BE2C (cell line): ENCODE measurements at regions not wholly inside any gene's neighbourhood (a gene's known extent, or its start where the extent isn't known, plus 50 kb on each side); places are given as distances from the start of the nearest gene placed in this dataset.

ENCODE experiments used
- DNase-seq: peaks from one replicate; pipeline ENCODE4 v3.0.0-alpha.2; 2020
- H3K27me3 ChIP-seq: fragments of 250-450 bp; sonication (Bioruptor Pico); 2 replicates; pipeline ENCODE4 v1.5.1; 2020; ENCODE audit warnings: mild to moderate bottlenecking
- H3K36me3 ChIP-seq: fragments of 250-450 bp; sonication (Bioruptor Pico); 2 replicates; pipeline ENCODE4 v1.5.1; 2020; ENCODE audit warnings: mild to moderate bottlenecking
- H3K4me1 ChIP-seq: fragments of 250-450 bp; sonication (Bioruptor Pico); 2 replicates; pipeline ENCODE4 v1.5.1; 2020
- H3K4me3 ChIP-seq: 2 replicates; pipeline ENCODE4 v1.5.1; 2011; ENCODE audit warnings: low read depth, low read length
- H3K9me3 ChIP-seq: fragments of 250-450 bp; sonication (Bioruptor Pico); 2 replicates; pipeline ENCODE4 v1.5.1; 2020
- TF ChIP-seq, protein P1 (sequence below): IDR thresholded peaks from 2 replicates; pipeline ENCODE4 v1.5.1; 2012; ENCODE audit warnings: mild to moderate bottlenecking, low read depth, low read length

- no peak overlapping the region for H3K4me3 ChIP-seq
- H3K27me3 ChIP-seq, result no peaks in the 10 kb centered on the region
- no peaks in the 10 kb centered on the region for H3K9me3 ChIP-seq
- DNase-seq, result no peak
- TF ChIP-seq, protein P1, sequence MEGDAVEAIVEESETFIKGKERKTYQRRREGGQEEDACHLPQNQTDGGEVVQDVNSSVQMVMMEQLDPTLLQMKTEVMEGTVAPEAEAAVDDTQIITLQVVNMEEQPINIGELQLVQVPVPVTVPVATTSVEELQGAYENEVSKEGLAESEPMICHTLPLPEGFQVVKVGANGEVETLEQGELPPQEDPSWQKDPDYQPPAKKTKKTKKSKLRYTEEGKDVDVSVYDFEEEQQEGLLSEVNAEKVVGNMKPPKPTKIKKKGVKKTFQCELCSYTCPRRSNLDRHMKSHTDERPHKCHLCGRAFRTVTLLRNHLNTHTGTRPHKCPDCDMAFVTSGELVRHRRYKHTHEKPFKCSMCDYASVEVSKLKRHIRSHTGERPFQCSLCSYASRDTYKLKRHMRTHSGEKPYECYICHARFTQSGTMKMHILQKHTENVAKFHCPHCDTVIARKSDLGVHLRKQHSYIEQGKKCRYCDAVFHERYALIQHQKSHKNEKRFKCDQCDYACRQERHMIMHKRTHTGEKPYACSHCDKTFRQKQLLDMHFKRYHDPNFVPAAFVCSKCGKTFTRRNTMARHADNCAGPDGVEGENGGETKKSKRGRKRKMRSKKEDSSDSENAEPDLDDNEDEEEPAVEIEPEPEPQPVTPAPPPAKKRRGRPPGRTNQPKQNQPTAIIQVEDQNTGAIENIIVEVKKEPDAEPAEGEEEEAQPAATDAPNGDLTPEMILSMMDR, result no peak
- no peaks in the 10 kb centered on the region for H3K4me1 ChIP-seq
- H3K36me3 ChIP-seq, result no peaks in the 10 kb centered on the region
Measured at GRCh38 chr2:151098841-151099240, 162.8 kb downstream of the RBM43 start.

- Histone ChIP-seq H3K9me3 (no peaks in the 10 kb centered on the region), H3K27me3 (no peaks in the 10 kb centered on the region), H3K36me3 (no peaks in the 10 kb centered on the region), H3K4me3 (no peak overlapping the region), H3K4me1 (no peaks in the 10 kb centered on the region)
- DNase-seq, result no peak
- TF ChIP-seq, protein P1, result no peak
Measured at GRCh38 chr2:151097895-151098294, 163.8 kb downstream of the RBM43 start.

DNA sequence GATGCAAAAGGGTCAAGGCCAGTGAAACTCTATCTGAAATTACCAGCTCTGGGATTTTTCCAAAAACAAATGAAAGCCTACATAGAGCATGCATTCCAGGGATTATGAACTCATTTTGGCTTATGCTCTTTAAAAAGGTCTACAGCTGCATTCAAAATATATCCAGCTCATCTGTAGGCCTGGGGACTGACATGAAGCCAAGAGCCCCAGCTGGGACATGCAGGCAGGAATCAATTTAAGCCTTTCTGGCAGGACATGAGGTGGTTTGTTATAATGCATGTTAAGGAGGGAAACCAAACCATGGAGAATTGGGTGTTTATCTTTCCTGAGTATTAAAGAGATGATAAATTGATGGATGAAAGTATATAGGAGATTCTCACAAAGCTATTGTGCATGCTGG is 164.5 kb downstream of the RBM43 start:
- H3K9me3 ChIP-seq, result no peaks in the 10 kb centered on the region
- TF ChIP-seq, protein P1, result no peak
- H3K27me3 ChIP-seq, result no peaks in the 10 kb centered on the region
- no peaks in the 10 kb centered on the region for H3K36me3 ChIP-seq
- no peak for DNase-seq
- no peaks in the 10 kb centered on the region for H3K4me1 ChIP-seq
- H3K4me3 ChIP-seq, result no peak overlapping the region

GRCh38 chr2:151096235-151096634 is 165.4 kb downstream of the RBM43 start:
- Histone ChIP-seq H3K9me3 (no peaks in the 10 kb centered on the region), H3K36me3 (no peaks in the 10 kb centered on the region), H3K4me1 (no peaks in the 10 kb centered on the region), H3K27me3 (no peaks in the 10 kb centered on the region), H3K4me3 (no peak overlapping the region)
- DNase-seq, result no peak
- TF ChIP-seq, protein P1, result no peak

DNA sequence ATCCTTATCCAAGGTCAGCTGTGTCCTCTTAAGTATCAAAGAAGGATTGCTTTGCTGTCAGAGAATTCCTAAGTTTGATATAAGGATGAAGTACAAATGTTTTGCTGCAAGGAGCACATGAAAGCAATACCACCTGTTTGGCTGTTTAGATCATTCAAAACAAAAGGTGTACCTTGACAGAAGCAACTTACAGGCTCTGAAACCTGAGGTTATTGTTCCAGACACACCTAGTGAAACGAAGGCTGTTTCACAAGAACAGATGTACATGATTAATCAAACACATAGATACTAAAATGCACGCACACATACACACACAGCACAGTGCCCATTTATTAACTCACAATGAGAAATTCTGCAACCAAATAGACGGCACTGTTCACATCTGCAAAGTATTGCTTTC is 166.2 kb downstream of the RBM43 start:
- no peaks in the 10 kb centered on the region for H3K27me3 ChIP-seq
- no peak overlapping the region for H3K4me3 ChIP-seq
- no peaks in the 10 kb centered on the region for H3K9me3 ChIP-seq
- TF ChIP-seq, protein P1, result no peak
- no peaks in the 10 kb centered on the region for H3K36me3 ChIP-seq
- no peaks in the 10 kb centered on the region for H3K4me1 ChIP-seq
- DNase-seq, result no peak

- no peak for DNase-seq
- Histone ChIP-seq H3K4me3 (no peak overlapping the region), H3K4me1 (no peaks in the 10 kb centered on the region), H3K9me3 (no peaks in the 10 kb centered on the region), H3K27me3 (no peaks in the 10 kb centered on the region), H3K36me3 (no peaks in the 10 kb centered on the region)
- TF ChIP-seq, protein P1, result no peak
Measured at GRCh38 chr2:151091583-151091982, 170.1 kb downstream of the RBM43 start.
